MV-4-11 (cell line): ENCODE measurements at regions not wholly inside any gene's neighbourhood (a gene's known extent, or its start where the extent isn't known, plus 50 kb on each side); places are given as distances from the start of the nearest gene placed in this dataset.
"Not testable (repeated sequence)": the region's sequence is repeated elsewhere in the genome, so short reads cannot be mapped to it uniquely, and the experiment has no call there.

Experiments
- DNase-seq: peaks from one replicate; lab custom pipeline; 2025; lab: John Stamatoyannopoulos, UW

- no peak for DNase-seq
Observed at GRCh38 chr9:134546746-134547145, 94.9 kb upstream of the COL5A1 start.

- no peak for DNase-seq
Observed at GRCh38 chr9:134547161-134548100, 94.2 kb upstream of the COL5A1 start.

GRCh38 chr9:134548185-134548584 lies 93.4 kb upstream of the COL5A1 start:
- no peak for DNase-seq

- DNase-seq: no peak
Observed at GRCh38 chr9:134548618-134549017, 93.0 kb upstream of the COL5A1 start.

- no peak for DNase-seq
Observed at GRCh38 chr9:134549336-134549735, 92.3 kb upstream of the COL5A1 start.

- not testable (repeated sequence) for DNase-seq
Observed at GRCh38 chr9:134550081-134550480, 91.5 kb upstream of the COL5A1 start.

- no peak for DNase-seq
Observed at GRCh38 chr9:134550584-134550983, 91.0 kb upstream of the COL5A1 start.

- DNase-seq: no peak
Observed at GRCh38 chr9:134551176-134551575, 90.4 kb upstream of the COL5A1 start.

- DNase-seq: peak; percentile 80
Observed at GRCh38 chr9:134551644-134552348, 89.8 kb upstream of the COL5A1 start.

- DNase-seq: no peak
Observed at GRCh38 chr9:134552349-134552990, 89.1 kb upstream of the COL5A1 start.

- no peak for DNase-seq
Observed at GRCh38 chr9:134553061-134553891, 88.3 kb upstream of the COL5A1 start.

- no peak for DNase-seq
Observed at GRCh38 chr9:134553996-134554372, 87.6 kb upstream of the COL5A1 start.

- no peak for DNase-seq
Observed at GRCh38 chr9:134554373-134555093, 87.1 kb upstream of the COL5A1 start.

- no peak for DNase-seq
Observed at GRCh38 chr9:134555094-134555650, 86.4 kb upstream of the COL5A1 start.

GRCh38 chr9:134556531-134557068 lies 85.0 kb upstream of the COL5A1 start:
- DNase-seq: no peak

GRCh38 chr9:134557331-134557730 lies 84.3 kb upstream of the COL5A1 start:
- no peak for DNase-seq

- no peak for DNase-seq
Observed at GRCh38 chr9:134558124-134558905, 83.3 kb upstream of the COL5A1 start.

- DNase-seq: peak; percentile 75
Observed at GRCh38 chr9:134559013-134559412, 82.6 kb upstream of the COL5A1 start.

- DNase-seq: no peak
Observed at GRCh38 chr9:134560206-134560605, 81.4 kb upstream of the COL5A1 start.

GRCh38 chr9:134560654-134561053 lies 80.9 kb upstream of the COL5A1 start:
- DNase-seq: peak; percentile 40
